Choroid plexus epithelial cell (primary cell): ENCODE measurements at regions not wholly inside any gene's neighbourhood (a gene's known extent, or its start where the extent isn't known, plus 50 kb on each side); places are given as distances from the start of the nearest gene placed in this dataset.

Source experiments
- DNase-seq: peaks from one replicate; pipeline ENCODE4 v3.0.0-alpha.2; 2010; ENCODE audit warnings: low read depth
- H3K4me3 ChIP-seq: 2 replicates; pipeline ENCODE4 v1.5.1; 2011; ENCODE audit warnings: low read depth, mild to moderate bottlenecking, control low read depth, low read length, moderate library complexity
- CTCF ChIP-seq: conservative IDR thresholded peaks from 2 replicates; pipeline ENCODE4 v1.5.1; 2011; ENCODE audit warnings: low read depth, mild to moderate bottlenecking, control low read depth, inconsistent platforms, low read length, moderate library complexity

- no peak overlapping the region for H3K4me3 ChIP-seq
- DNase-seq, result no peak
These were observed 535.1 kb downstream of the RNF144A start for GRCh38 chr2:7452110-7452876.

GRCh38 chr2:7454592-7454991 is 537.4 kb downstream of the RNF144A start:
- H3K4me3 ChIP-seq, result no peak overlapping the region
- no peak for TF ChIP-seq CTCF
- DNase-seq, result no peak

More at GRCh38 chr2:7452110-7452876, 535.1 kb downstream of the RNF144A start:
- TF ChIP-seq CTCF, result no peak

- H3K4me3 ChIP-seq, result no peak overlapping the region
- no peak for DNase-seq
- TF ChIP-seq CTCF, result no peak
These were observed 539.5 kb downstream of the RNF144A start for GRCh38 chr2:7456762-7457161.

- no peak overlapping the region for H3K4me3 ChIP-seq
- DNase-seq, result no peak
- no peak for TF ChIP-seq CTCF
These were observed 540.9 kb downstream of the RNF144A start for GRCh38 chr2:7458066-7458465.

GRCh38 chr2:7467782-7468447 is 550.7 kb downstream of the RNF144A start:
- H3K4me3 ChIP-seq, result no peak overlapping the region
- no peak for DNase-seq
- TF ChIP-seq CTCF, result no peak

GRCh38 chr2:7468448-7468828 is 551.2 kb downstream of the RNF144A start:
- H3K4me3 ChIP-seq, result no peak overlapping the region
- no peak for TF ChIP-seq CTCF
- DNase-seq, result no peak

GRCh38 chr2:7468955-7469354 is 551.7 kb downstream of the RNF144A start:
- no peak for TF ChIP-seq CTCF
- DNase-seq, result no peak

More at GRCh38 chr2:7468955-7469354, 551.7 kb downstream of the RNF144A start:
- H3K4me3 ChIP-seq, result no peak overlapping the region
